G401 (cell line): ENCODE measurements at regions not wholly inside any gene's neighbourhood (a gene's known extent, or its start where the extent isn't known, plus 50 kb on each side); places are given as distances from the start of the nearest gene placed in this dataset.

Experiments
- DNase-seq: peaks from one replicate; pipeline ENCODE4 v3.0.0-alpha.2; 2015; ENCODE audit warnings: low spot score
- in situ Hi-C: cut with HindIII; loops from 2 replicates; pipeline ENCODE4 v1.10.0; 2016; ENCODE audit warnings: low sequenced_read_pairs, mixed read lengths

DNA sequence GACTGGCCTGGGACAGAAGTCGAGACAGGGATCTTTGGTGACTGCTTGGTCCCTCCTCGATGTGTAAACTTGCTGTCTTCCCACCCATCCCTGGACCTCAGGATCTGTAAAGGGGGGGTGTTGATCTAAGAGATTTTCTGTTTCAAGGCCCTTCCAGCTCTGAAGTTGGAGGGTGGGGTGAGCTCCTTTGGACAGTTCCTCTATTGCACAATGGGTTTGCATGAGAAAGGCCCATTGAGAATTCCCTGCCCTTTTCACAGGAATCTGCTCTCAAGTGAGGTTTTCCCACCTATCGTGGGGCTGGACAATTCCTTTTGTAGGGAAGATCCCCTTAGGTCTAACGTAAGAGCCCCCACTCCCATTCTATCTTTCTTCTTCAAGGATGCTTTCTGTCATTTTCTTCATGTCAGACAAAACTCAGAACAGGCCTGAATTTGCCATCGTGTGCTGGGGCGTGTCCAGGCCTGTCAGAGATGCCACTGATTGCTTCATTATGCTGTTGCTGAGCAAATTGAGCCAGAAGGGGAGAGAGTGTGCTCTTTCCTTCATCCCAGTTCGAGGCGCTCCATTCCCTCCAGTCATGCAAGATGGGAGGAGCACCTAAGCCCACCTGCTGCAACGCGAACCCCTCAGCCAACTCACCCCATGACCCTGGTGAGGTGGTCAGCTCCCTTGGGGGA is 149.9 kb upstream of the IGSF21 start:
- in situ Hi-C loops, result no loop called here
- DNase-seq, result no peak

- in situ Hi-C loops, result no loop called here
- DNase-seq, result no peak
Observed at GRCh38 chr1:17958704-17959103, 148.9 kb upstream of the IGSF21 start.

DNA sequence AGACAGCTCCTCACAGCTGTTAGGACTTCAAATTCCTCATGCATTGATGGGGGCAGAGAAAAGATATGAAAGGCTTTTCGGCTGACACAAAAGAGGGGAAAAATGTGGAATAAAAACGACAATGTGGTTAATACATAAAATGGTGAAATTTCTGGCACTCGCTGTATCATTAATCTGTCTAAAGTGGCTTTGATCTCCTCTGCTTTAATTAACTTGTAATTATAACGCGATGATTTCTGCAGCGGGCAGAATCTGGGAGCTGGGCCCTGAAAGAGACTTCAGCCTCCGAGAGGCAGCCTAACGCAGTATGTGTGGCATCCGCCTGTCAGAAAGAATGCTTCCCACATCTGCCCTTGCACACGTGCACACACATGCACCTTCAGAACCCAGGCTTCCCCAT is 144.1 kb upstream of the IGSF21 start:
- in situ Hi-C loops, result no loop called here
- no peak for DNase-seq

GRCh38 chr1:17965515-17966100 is 142.0 kb upstream of the IGSF21 start:
- DNase-seq, result no peak
- in situ Hi-C loops, result no loop called here

- in situ Hi-C loops, result no loop called here
- peak; percentile 12 for DNase-seq
Observed at GRCh38 chr1:17966341-17966740, 141.3 kb upstream of the IGSF21 start.

GRCh38 chr1:17967623-17968255 is 139.9 kb upstream of the IGSF21 start:
- in situ Hi-C loops, result no loop called here
- no peak for DNase-seq

DNA sequence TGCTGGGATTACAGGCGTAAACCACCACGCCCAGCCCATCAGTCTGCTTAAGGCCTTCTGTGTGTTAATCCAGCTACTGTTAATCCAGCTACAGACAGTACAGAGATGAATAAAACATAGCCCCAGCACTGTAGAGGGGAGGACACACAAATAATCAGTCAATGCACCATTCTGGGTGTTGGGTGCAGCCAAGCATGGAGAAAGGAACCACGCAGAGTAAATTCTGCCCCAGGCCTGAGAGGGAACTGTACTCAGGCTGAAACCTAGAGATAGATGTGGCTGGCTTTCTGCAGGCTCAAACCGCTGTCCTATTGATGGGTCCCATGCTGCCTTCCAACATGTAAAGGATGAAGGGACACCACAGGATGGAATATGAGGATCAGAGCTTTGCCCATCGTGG is 136.8 kb upstream of the IGSF21 start:
- in situ Hi-C loops, result no loop called here
- no peak for DNase-seq

DNA sequence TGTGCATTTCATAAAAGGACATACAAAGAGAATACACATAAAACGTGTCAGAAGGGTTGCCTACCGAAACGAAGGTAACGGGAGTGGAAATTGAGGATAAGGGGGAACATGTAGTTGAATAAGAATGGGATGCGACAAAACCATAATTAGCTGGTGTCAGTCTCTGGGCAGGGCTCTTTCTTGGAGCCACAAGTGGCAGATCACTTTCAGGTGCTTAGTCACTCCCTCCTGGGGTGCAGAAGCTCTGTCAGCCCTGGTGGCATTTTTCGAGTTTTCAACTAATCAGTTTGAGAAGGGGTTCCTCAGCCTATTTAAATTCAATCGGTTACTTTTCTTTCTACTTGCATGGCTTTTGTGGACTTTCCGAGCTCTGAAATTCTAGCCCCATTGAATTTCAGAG is 133.9 kb upstream of the IGSF21 start:
- in situ Hi-C loops, result no loop called here
- no peak for DNase-seq

DNA sequence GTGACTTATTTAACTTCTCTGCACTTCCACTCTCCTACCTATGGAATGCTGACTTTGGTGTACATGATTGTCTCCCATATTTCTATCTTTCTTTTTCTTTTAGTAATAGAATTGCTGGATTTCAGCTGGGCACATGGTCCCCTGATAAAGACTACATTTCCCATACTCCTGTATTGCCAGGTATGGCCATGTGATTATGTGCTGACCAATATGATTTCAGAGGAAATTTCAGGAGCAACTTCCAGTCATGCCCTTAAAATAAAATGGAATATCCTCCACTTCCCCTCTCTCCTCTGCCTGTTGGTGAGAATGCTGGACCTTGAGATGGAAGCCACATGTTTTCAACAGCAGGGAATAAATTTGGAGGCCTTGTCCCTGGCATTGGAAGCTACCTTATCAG is 130.7 kb upstream of the IGSF21 start:
- in situ Hi-C loops, result no loop called here
- no peak for DNase-seq

DNA sequence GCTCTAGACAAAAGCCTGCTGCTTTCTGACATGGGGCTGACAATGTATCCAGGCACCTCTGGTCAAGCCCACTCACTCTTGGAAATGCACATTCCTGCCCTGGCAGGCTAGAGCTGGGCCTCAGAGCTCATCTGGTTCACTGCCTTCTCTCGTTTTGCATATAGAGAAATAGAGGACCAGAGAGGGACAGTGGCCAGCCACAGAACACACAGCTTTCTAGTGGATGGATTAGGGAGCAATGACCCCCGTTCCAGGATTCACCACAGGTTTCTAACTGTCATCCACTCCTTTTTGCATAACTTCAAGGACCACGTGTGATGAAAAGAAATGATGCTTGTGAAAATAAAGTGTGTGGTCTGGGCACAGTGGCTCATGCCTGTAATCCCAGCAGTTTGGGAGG is 129.6 kb upstream of the IGSF21 start:
- DNase-seq, result no peak
- in situ Hi-C loops, result no loop called here

DNA sequence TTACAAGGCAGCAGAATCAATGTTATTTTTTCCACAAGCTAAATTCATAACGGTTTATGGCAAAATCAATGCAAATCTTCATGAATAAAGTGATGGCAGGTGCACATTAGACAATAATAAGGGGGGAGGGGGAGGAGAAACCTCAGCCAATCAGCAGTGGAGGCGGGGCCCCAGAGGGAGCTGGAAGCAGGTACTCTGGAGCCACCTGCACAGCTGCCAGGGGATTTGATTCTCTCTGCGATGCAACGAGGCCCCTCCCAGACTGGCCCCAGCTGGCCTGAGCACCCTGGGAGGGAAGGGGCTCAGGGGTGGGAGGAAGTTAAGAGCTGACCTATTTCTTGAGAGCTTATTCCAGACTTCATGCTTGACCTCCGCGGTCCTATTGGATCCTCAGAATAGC is 127.8 kb upstream of the IGSF21 start:
- in situ Hi-C loops, result no loop called here
- DNase-seq, result no peak

DNA sequence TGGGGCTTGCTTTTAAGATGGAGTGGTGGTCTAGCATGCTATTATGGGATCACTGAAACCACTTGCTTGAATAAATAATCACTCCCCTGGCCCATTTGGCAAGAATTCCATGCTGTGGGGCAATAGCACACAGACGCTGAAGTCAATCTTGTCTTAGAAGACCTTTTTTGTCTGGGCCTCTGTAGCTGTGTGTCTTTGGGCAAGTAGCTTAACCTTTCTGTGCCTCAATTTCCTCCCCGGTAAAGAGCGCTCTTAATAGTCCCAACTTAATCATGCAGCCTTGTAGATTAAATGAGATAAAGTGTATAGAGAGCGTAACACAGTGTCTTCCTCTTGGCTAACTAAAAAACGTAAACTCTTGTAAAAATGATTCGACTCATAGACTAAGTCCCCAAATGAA is 125.4 kb upstream of the IGSF21 start:
- no peak for DNase-seq
- in situ Hi-C loops, result no loop called here

- in situ Hi-C loops, result no loop called here
- peak; percentile 28 for DNase-seq
Observed at GRCh38 chr1:17984583-17984982, 123.0 kb upstream of the IGSF21 start.

DNA sequence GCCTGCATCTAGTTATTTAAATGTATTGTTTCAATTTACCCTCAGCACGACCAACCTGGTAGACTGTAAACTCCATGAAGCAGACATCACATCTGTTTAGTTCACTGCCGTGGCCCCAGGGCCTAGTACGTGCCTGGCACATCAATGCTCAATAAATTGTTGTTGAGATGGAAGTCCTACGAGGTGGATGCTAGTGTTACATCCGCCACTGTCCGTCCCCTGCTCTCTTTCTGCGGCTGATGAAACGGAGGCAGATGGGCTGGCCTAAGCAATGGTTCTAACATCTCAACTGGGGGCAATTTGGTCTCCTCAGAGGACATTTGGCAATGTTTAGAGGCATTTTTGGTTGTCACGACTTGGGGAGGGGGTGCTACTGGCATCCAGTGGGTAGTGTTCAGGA is 121.4 kb upstream of the IGSF21 start:
- in situ Hi-C loops, result no loop called here
- no peak for DNase-seq

GRCh38 chr1:17990401-17990800 is 117.2 kb upstream of the IGSF21 start:
- no peak for DNase-seq
- in situ Hi-C loops, result no loop called here

DNA sequence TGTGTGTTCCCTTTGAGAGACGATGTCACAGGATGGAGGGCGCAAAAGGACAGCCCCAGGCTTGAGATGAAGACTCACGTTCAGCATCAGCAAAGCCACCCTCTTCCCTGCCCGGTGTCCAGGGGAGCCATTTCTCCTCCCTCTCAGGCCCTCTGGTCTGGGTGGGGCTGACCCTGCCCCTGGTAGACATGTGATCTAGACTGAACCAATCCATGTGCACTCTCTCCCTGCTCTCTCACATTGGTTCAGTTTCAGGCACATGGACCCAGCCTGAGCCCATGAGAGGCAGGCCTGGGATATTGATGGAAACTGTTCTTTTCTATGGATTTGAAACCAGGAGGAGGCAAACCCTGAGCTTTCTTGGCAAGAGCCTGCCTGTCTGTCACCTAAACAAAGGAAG is 115.6 kb upstream of the IGSF21 start:
- in situ Hi-C loops, result no loop called here
- DNase-seq, result no peak

GRCh38 chr1:17992800-17993199 is 114.8 kb upstream of the IGSF21 start:
- no peak for DNase-seq
- in situ Hi-C loops, result no loop called here

- in situ Hi-C loops, result no loop called here
- peak; percentile 44 for DNase-seq
Observed at GRCh38 chr1:17994046-17994445, 113.6 kb upstream of the IGSF21 start.

DNA sequence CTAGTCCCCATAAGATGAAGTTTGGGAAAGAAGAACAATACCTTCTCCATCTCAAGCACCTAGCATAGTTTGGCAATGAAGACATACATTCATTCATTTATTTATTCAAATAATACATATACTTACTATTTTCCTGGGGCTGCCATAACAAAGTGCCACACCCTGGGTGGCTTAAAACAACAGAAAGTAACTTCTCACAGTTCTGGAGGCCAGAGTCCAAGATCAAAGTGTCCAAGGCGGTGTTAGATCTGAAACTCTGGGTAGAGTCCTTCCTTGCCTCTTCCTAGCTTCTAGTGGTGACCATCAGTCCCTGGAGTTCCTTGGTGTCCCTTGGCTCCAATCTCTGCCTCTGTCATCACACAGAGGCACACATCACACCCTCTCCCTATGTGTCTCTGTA is 112.1 kb upstream of the IGSF21 start:
- in situ Hi-C loops, result no loop called here

DNA sequence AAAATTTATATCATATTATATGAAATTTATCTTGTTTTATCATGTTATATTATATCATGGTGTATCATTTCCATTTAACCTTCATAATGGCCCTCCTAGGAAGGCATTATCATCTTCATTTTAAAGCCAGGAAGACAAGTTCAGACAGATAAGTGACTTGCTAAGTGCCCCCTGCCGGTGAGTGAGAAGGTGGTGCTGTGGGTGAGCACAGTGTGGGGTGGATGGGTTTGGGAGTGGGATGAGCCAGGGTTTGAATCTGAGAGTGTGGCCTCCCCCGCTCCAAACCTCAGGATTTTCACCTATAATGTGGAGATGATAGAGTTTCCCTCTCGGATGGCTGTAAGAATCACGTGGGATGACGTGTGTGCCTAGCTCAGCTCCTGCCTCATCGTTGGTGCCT is 108.7 kb upstream of the IGSF21 start:
- in situ Hi-C loops, result no loop called here
- no peak for DNase-seq

More for the DNA sequence above, 112.1 kb upstream of the IGSF21 start:
- DNase-seq, result no peak

DNA sequence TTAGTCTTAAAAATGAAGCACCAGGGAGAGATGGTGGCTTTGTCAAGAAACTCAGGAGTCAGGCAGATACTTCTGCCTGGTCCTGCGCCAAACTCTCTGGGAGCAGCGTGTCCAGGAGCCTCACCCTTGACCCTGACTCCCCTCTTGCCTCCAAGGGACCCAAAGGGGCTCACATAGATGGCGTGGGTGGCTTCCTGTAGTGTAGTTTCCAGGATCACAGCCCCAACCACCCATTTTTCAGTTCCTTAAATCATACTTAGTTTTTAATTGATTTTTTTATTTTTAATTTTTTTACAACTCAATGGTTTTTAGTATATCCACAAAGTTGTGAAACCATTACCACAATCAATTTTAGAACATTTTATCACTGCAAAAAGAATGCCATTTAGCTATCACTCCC is 107.7 kb upstream of the IGSF21 start:
- DNase-seq, result no peak
- in situ Hi-C loops, result no loop called here
